WTC11 (cell line): ENCODE measurements at regions not wholly inside any gene's neighbourhood (a gene's known extent, or its start where the extent isn't known, plus 50 kb on each side); places are given as distances from the start of the nearest gene placed in this dataset.

Source experiments
- ATAC-seq: fragments of 200-7000 bp; cut with Tn5 transposase; 2 replicates; pipeline ENCODE4 v1.10.0; 2021; ENCODE audit warnings: mild to moderate bottlenecking, moderate library complexity
- CTCF ChIA-PET: fragments of 300-600 bp; sonication (Branson Sonifier 250); formaldehyde crosslinking; loops from one replicate; lab custom pipeline; 2021; ENCODE audit warnings: antibody characterized with exemption; lab: Charles Lee
- POLR2A ChIA-PET: fragments of 350-600 bp; sonication (Branson Sonifier 250); formaldehyde crosslinking; loops from one replicate; lab custom pipeline; 2021; ENCODE audit warnings: antibody characterized with exemption; lab: Charles Lee
- DNase-seq: peaks from one replicate; pipeline ENCODE4 v3.0.0; 2021; ENCODE audit warnings: low spot score
- H3K27ac Mint-ChIP-seq: 2 replicates; pipeline ENCODE4 v1.8.0; 2021; ENCODE audit warnings: mixed read lengths
- H3K27me3 Mint-ChIP-seq: 2 replicates; pipeline ENCODE4 v1.8.0; 2021; ENCODE audit warnings: low read depth, mild to moderate bottlenecking, moderate library complexity, mixed read lengths
- H3K36me3 Mint-ChIP-seq: 2 replicates; pipeline ENCODE4 v1.8.0; 2021; ENCODE audit warnings: mixed read lengths
- H3K4me1 Mint-ChIP-seq: 2 replicates; pipeline ENCODE4 v1.8.0; 2022; ENCODE audit warnings: mixed read lengths
- H3K4me3 Mint-ChIP-seq: 2 replicates; pipeline ENCODE4 v1.8.0; 2021; ENCODE audit warnings: mild to moderate bottlenecking, moderate library complexity, mixed read lengths
- H3K9me3 Mint-ChIP-seq: 2 replicates; pipeline ENCODE4 v1.8.0; 2021; ENCODE audit warnings: mixed read lengths
- AFF4 ChIP-seq: sonication (generic); formaldehyde crosslinking; IDR thresholded peaks from 2 replicates; pipeline ENCODE4 v1.8.1; 2023; ENCODE audit warnings: mild to moderate bottlenecking, missing genetic modification reagents, borderline replicate concordance
- ATF2 ChIP-seq: sonication (generic); formaldehyde crosslinking; IDR thresholded peaks from 2 replicates; pipeline ENCODE4 v1.8.1; 2022; ENCODE audit warnings: low read depth, missing genetic modification reagents, borderline replicate concordance
- CDX4 ChIP-seq: fragments of 250-450 bp; sonication (Bioruptor Pico); IDR thresholded peaks from 2 replicates; pipeline ENCODE4 v1.9.0; 2021; ENCODE audit warnings: moderate library complexity, mild to moderate bottlenecking, inconsistent platforms, borderline replicate concordance
- CTCF ChIP-seq: fragments of 200-600 bp; IDR thresholded peaks from 2 replicates; pipeline ENCODE4 v1.8.0; 2022; ENCODE audit warnings: antibody characterized with exemption
- E2F1 ChIP-seq: sonication (generic); formaldehyde crosslinking; IDR thresholded peaks from 2 replicates; pipeline ENCODE4 v1.8.0; 2022; ENCODE audit warnings: mild to moderate bottlenecking, missing genetic modification reagents
- E2F5 ChIP-seq: sonication (generic); formaldehyde crosslinking; IDR thresholded peaks from 2 replicates; pipeline ENCODE4 v1.8.1; 2022; ENCODE audit warnings: mild to moderate bottlenecking, moderate library complexity, missing genetic modification reagents
- EMX1 ChIP-seq: fragments of 250-450 bp; sonication (Bioruptor Pico); IDR thresholded peaks from 2 replicates; pipeline ENCODE4 v1.8.0; 2021; ENCODE audit warnings: mild to moderate bottlenecking
- FOXJ3 ChIP-seq: sonication (generic); formaldehyde crosslinking; IDR thresholded peaks from 2 replicates; pipeline ENCODE4 v1.9.0; 2021; ENCODE audit warnings: missing genetic modification reagents, mild to moderate bottlenecking, borderline replicate concordance
- JAZF1 ChIP-seq: fragments of 250-450 bp; sonication (Bioruptor Pico); IDR thresholded peaks from 2 replicates; pipeline ENCODE4 v1.9.0; 2021; ENCODE audit warnings: moderate library complexity, mild to moderate bottlenecking, inconsistent platforms
- NFE2L1 ChIP-seq: sonication (generic); formaldehyde crosslinking; IDR thresholded peaks from 2 replicates; pipeline ENCODE4 v1.8.1; 2023; ENCODE audit warnings: missing genetic modification reagents
- NFYB ChIP-seq: sonication (generic); formaldehyde crosslinking; conservative IDR thresholded peaks from 2 replicates; pipeline ENCODE4 v1.8.0; 2022; ENCODE audit warnings: low read depth, missing genetic modification reagents
- NR2C2 ChIP-seq: sonication (generic); formaldehyde crosslinking; IDR thresholded peaks from 2 replicates; pipeline ENCODE4 v1.8.0; 2022; ENCODE audit warnings: mild to moderate bottlenecking, missing genetic modification reagents
- SOX15 ChIP-seq: fragments of 250-450 bp; sonication (Bioruptor Pico); IDR thresholded peaks from 2 replicates; pipeline ENCODE4 v1.9.0; 2021; ENCODE audit warnings: mild to moderate bottlenecking
- SP1 ChIP-seq: sonication (generic); formaldehyde crosslinking; conservative IDR thresholded peaks from 2 replicates; pipeline ENCODE4 v1.8.1; 2022; ENCODE audit warnings: missing genetic modification reagents
- USF1 ChIP-seq: sonication (generic); formaldehyde crosslinking; IDR thresholded peaks from 2 replicates; pipeline ENCODE4 v1.8.0; 2022; ENCODE audit warnings: mild to moderate bottlenecking, missing genetic modification reagents
- ZNF263 ChIP-seq: sonication (generic); formaldehyde crosslinking; IDR thresholded peaks from 2 replicates; pipeline ENCODE4 v1.8.1; 2022; ENCODE audit warnings: low read depth, mild to moderate bottlenecking, moderate library complexity, missing genetic modification reagents
- ZNF416 ChIP-seq: fragments of 250-450 bp; sonication (Bioruptor Pico); IDR thresholded peaks from 2 replicates; pipeline ENCODE4 v1.9.0; 2021; ENCODE audit warnings: mild to moderate bottlenecking, inconsistent platforms
- ZNF671 ChIP-seq: fragments of 250-450 bp; sonication (Bioruptor Pico); IDR thresholded peaks from 2 replicates; pipeline ENCODE4 v1.8.0; 2021; ENCODE audit warnings: mild to moderate bottlenecking

GRCh38 chr12:30145684-30146032 is 361.9 kb upstream of the TMTC1 start:
- POLR2A ChIA-PET, result no interaction called here
- no peak overlapping the region for H3K27ac Mint-ChIP-seq
- H3K36me3 Mint-ChIP-seq, result no peaks in the 10 kb centered on the region
- no peak for ATAC-seq
- H3K9me3 Mint-ChIP-seq, result peaks cover 9% of the 10 kb centered on the region
- H3K4me3 Mint-ChIP-seq, result no peak overlapping the region
- no peaks in the 10 kb centered on the region for H3K4me1 Mint-ChIP-seq
- DNase-seq, result no peak
- CTCF ChIA-PET, result no interaction called here
- TF ChIP-seq EMX1 (no peak), NR2C2 (no peak), ATF2 (CRISPR knock-in tag) (no peak), SOX15 (CRISPR knock-in tag) (no peak), USF1 (no peak), SP1 (CRISPR knock-in tag) (no peak), ZNF416 (CRISPR knock-in tag) (no peak), JAZF1 (no peak), E2F5 (CRISPR knock-in tag) (no peak), NFYB (CRISPR knock-in tag) (no peak), AFF4 (CRISPR knock-in tag) (no peak), ZNF263 (CRISPR knock-in tag) (no peak), CDX4 (no peak), ZNF671 (CRISPR knock-in tag) (no peak), E2F1 (no peak), FOXJ3 (CRISPR knock-in tag) (no peak), CTCF (no peak), NFE2L1 (CRISPR knock-in tag) (no peak)
- H3K27me3 Mint-ChIP-seq, result no peaks in the 10 kb centered on the region; the same call in 1 of the 2 replicates
